C4-2B (cell line): ENCODE measurements at regions not wholly inside any gene's neighbourhood (a gene's known extent, or its start where the extent isn't known, plus 50 kb on each side); places are given as distances from the start of the nearest gene placed in this dataset.

ENCODE experiments used
- CTCF ChIP-seq: fragments of 450-650 bp; conservative IDR thresholded peaks from 2 replicates; pipeline ENCODE4 v1.5.1; 2017; ENCODE audit warnings: mild to moderate bottlenecking
- ZFX ChIP-seq: fragments of 450-650 bp; IDR thresholded peaks from 2 replicates; pipeline ENCODE4 v1.6.1; 2017

GRCh38 chr16:82514262-82514661 is 112.5 kb upstream of the CDH13 start:
- TF ChIP-seq CTCF (no peak), ZFX (no peak)
